HEK293 (cell line): ENCODE measurements at regions not wholly inside any gene's neighbourhood (a gene's known extent, or its start where the extent isn't known, plus 50 kb on each side); places are given as distances from the start of the nearest gene placed in this dataset.

Source experiments
- CTCF ChIA-PET: fragments of 350-600 bp; formaldehyde crosslinking; extraction: SDS; loops from one replicate; lab custom pipeline; 2021; ENCODE audit warnings: antibody characterized with exemption; lab: Yijun Ruan, JAX
- POLR2A ChIA-PET: fragments of 300-600 bp; formaldehyde crosslinking; extraction: SDS; loops from one replicate; lab custom pipeline; 2020; ENCODE audit warnings: antibody characterized with exemption, inconsistent platforms; lab: Yijun Ruan, JAX
- H3K27ac ChIP-seq: fragments of 200-500 bp; sonication (Bioruptor generic); 2 replicates; pipeline ENCODE4 v1.5.1; 2014; ENCODE audit warnings: low read depth, low read length, control low read depth, inconsistent platforms; ENCODE audit errors: extremely low read depth
- H3K36me3 ChIP-seq, 2 experiments: fragments of 200-500 bp in 1 of 2; sonication (Bioruptor generic) in 1 of 2; 1 replicate in 1 of 2; 2 replicates in 1 of 2; pipeline ENCODE4 v1.5.1; 2014 to 2017; ENCODE audit warnings: inconsistent platforms in 2 of 2, low read length in 2 of 2; ENCODE audit not compliant: control insufficient read depth in 2 of 2, insufficient read depth in 1 of 2
- H3K4me1 ChIP-seq: fragments of 200-500 bp; sonication (Bioruptor generic); 2 replicates; pipeline ENCODE4 v1.5.1; 2014; ENCODE audit warnings: mild to moderate bottlenecking, low read length, inconsistent platforms; ENCODE audit not compliant: control insufficient read depth, insufficient read depth
- H3K4me3 ChIP-seq: 2 replicates; pipeline ENCODE4 v1.5.1; 2011; ENCODE audit warnings: low read depth, mild to moderate bottlenecking, control low read depth, low read length, moderate library complexity
- H3K9me3 ChIP-seq: fragments of 200-500 bp; sonication (Bioruptor generic); 2 replicates; pipeline ENCODE4 v1.5.1; 2014; ENCODE audit warnings: low read depth, low read length, inconsistent platforms; ENCODE audit not compliant: control insufficient read depth, insufficient read depth
- GLIS1 ChIP-seq: fragments of 450-650 bp; formaldehyde crosslinking; IDR thresholded peaks from 2 replicates; pipeline ENCODE4 v1.5.1; 2016; ENCODE audit warnings: missing biosample characterization, missing genetic modification characterization
- KLF9 ChIP-seq: fragments of 450-650 bp; formaldehyde crosslinking; IDR thresholded peaks from 2 replicates; pipeline ENCODE4 v1.5.1; 2016; ENCODE audit warnings: missing biosample characterization, missing genetic modification characterization, low read depth
- OVOL3 ChIP-seq: fragments of 450-650 bp; formaldehyde crosslinking; IDR thresholded peaks from 2 replicates; pipeline ENCODE4 v1.5.1; 2016; ENCODE audit warnings: missing biosample characterization, missing genetic modification characterization
- PATZ1 ChIP-seq: fragments of 450-650 bp; formaldehyde crosslinking; IDR thresholded peaks from 2 replicates; pipeline ENCODE4 v1.5.1; 2016; ENCODE audit warnings: missing biosample characterization, missing genetic modification characterization
- PRDM10 ChIP-seq: fragments of 450-650 bp; formaldehyde crosslinking; IDR thresholded peaks from 2 replicates; pipeline ENCODE4 v1.5.1; 2016; ENCODE audit warnings: missing biosample characterization, missing genetic modification characterization
- REST ChIP-seq: fragments of 450-650 bp; formaldehyde crosslinking; IDR thresholded peaks from 2 replicates; pipeline ENCODE4 v1.5.1; 2016; ENCODE audit warnings: missing biosample characterization, missing genetic modification characterization
- ZBTB6 ChIP-seq: fragments of 450-650 bp; formaldehyde crosslinking; IDR thresholded peaks from 2 replicates; pipeline ENCODE4 v1.5.1; 2017; ENCODE audit warnings: missing biosample characterization, missing genetic modification characterization
- ZNF114 ChIP-seq: fragments of 450-650 bp; formaldehyde crosslinking; IDR thresholded peaks from 2 replicates; pipeline ENCODE4 v1.5.0; 2017; ENCODE audit warnings: missing biosample characterization, missing genetic modification characterization
- ZNF138 ChIP-seq: fragments of 450-650 bp; formaldehyde crosslinking; IDR thresholded peaks from 2 replicates; pipeline ENCODE4 v1.5.1; 2016; ENCODE audit warnings: missing biosample characterization, missing genetic modification characterization, borderline replicate concordance
- ZNF19 ChIP-seq: fragments of 450-650 bp; formaldehyde crosslinking; IDR thresholded peaks from 2 replicates; pipeline ENCODE4; 2016; ENCODE audit warnings: missing biosample characterization, missing genetic modification characterization, low read depth
- ZNF274 ChIP-seq, 2 experiments: fragments of 200-500 bp in 1 of 2; fragments of 450-650 bp in 1 of 2; sonication (Bioruptor generic) in 1 of 2; formaldehyde crosslinking in 1 of 2; IDR thresholded peaks; 2 replicates each; pipeline versions ENCODE4 v1.5.1 to v1.6.1; 2014 to 2016; ENCODE audit warnings: borderline replicate concordance in 1 of 2, inconsistent platforms in 1 of 2, low read length in 1 of 2, missing biosample characterization in 1 of 2, missing genetic modification characterization in 1 of 2
- ZNF37A ChIP-seq: fragments of 450-650 bp; IDR thresholded peaks from 2 replicates; pipeline ENCODE4 v1.5.1; 2018; ENCODE audit warnings: missing biosample characterization, missing genetic modification characterization
- ZNF549 ChIP-seq: fragments of 450-650 bp; IDR thresholded peaks from 2 replicates; pipeline ENCODE4 v1.5.1; 2018; ENCODE audit warnings: missing biosample characterization, missing genetic modification characterization, mild to moderate bottlenecking, inconsistent platforms, moderate library complexity
- ZNF560 ChIP-seq: fragments of 450-650 bp; formaldehyde crosslinking; IDR thresholded peaks from 2 replicates; pipeline ENCODE4 v1.5.1; 2017; ENCODE audit warnings: missing biosample characterization, missing genetic modification characterization, borderline replicate concordance
- ZNF626 ChIP-seq: fragments of 450-650 bp; sonication (Bioruptor Pico); formaldehyde crosslinking; IDR thresholded peaks from 2 replicates; pipeline ENCODE4 v1.5.1; 2018; ENCODE audit warnings: missing biosample characterization, missing genetic modification characterization, inconsistent platforms
- ZNF629 ChIP-seq: fragments of 450-650 bp; formaldehyde crosslinking; IDR thresholded peaks from 2 replicates; pipeline ENCODE4 v1.5.1; 2017; ENCODE audit warnings: missing biosample characterization, missing genetic modification characterization
- ZNF785 ChIP-seq: fragments of 450-650 bp; formaldehyde crosslinking; IDR thresholded peaks from 2 replicates; pipeline ENCODE4 v1.5.1; 2016; ENCODE audit warnings: missing biosample characterization, missing genetic modification characterization
- ZNF830 ChIP-seq: fragments of 450-650 bp; IDR thresholded peaks from 2 replicates; pipeline ENCODE4 v1.5.0; 2018; ENCODE audit warnings: missing biosample characterization, missing genetic modification characterization, low read depth, mild to moderate bottlenecking, moderate library complexity
- TF ChIP-seq, protein P1 (sequence below): fragments of 450-650 bp; formaldehyde crosslinking; IDR thresholded peaks from 2 replicates; pipeline ENCODE4 v1.5.1; 2017; ENCODE audit warnings: missing biosample characterization, missing genetic modification characterization

DNA sequence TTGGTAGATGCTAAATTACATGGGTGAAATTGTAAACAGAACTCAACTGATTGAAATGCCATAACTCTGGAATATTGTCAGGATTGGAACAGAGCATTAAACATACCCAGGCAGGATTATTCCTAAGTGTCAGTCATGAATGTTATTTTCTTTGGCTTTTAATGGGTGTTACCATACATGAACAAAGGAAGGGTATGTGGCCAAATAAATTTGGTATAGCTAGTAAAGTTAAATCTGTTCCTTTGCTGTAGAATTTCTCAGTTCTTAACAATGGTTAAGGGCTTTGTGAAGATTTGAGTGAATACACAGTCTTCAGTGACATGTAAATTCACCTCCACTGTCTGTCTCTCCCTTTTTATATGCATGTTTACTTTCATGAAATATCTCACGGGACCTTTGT, 679.5 kb upstream of the CDH8 start:
- Histone ChIP-seq H3K9me3 (no peaks in the 10 kb centered on the region), H3K4me1 (no peaks in the 10 kb centered on the region), H3K4me3 (no peak overlapping the region), H3K27ac (no peak overlapping the region), H3K36me3 (no peaks in the 10 kb centered on the region)
- no peak for TF ChIP-seq ZNF549 (tag by site-specific recombination)
- TF ChIP-seq REST (tag by site-specific recombination), result no peak
- TF ChIP-seq, protein P1, sequence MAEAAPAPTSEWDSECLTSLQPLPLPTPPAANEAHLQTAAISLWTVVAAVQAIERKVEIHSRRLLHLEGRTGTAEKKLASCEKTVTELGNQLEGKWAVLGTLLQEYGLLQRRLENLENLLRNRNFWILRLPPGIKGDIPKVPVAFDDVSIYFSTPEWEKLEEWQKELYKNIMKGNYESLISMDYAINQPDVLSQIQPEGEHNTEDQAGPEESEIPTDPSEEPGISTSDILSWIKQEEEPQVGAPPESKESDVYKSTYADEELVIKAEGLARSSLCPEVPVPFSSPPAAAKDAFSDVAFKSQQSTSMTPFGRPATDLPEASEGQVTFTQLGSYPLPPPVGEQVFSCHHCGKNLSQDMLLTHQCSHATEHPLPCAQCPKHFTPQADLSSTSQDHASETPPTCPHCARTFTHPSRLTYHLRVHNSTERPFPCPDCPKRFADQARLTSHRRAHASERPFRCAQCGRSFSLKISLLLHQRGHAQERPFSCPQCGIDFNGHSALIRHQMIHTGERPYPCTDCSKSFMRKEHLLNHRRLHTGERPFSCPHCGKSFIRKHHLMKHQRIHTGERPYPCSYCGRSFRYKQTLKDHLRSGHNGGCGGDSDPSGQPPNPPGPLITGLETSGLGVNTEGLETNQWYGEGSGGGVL (tag by site-specific recombination), result no peak
- no peak for TF ChIP-seq ZNF830 (tag by site-specific recombination)
- no peak for TF ChIP-seq GLIS1 (tag by site-specific recombination)
- no peak for TF ChIP-seq ZNF560 (tag by site-specific recombination)
- TF ChIP-seq ZNF138 (tag by site-specific recombination), result no peak
- TF ChIP-seq ZNF274 (IDR thresholded peaks at IDR 0.05; ENCODE audit: low read length), result no peak
- TF ChIP-seq ZNF274 (tag by site-specific recombination; IDR thresholded peaks at IDR 0.05; ENCODE audit: borderline replicate concordance), result no peak
- no peak for TF ChIP-seq KLF9
- no peak for TF ChIP-seq PATZ1 (tag by site-specific recombination)
- TF ChIP-seq ZNF19 (tag by site-specific recombination), result no peak
- TF ChIP-seq ZNF785 (tag by site-specific recombination), result no peak
- no peak for TF ChIP-seq ZNF114
- no peak for TF ChIP-seq OVOL3 (tag by site-specific recombination)
- POLR2A ChIA-PET, result no interaction called here
- CTCF ChIA-PET, result no interaction called here

GRCh38 chr16:62712566-62712965, 676.3 kb upstream of the CDH8 start:
- POLR2A ChIA-PET, result no interaction called here
- CTCF ChIA-PET, result no interaction called here
- H3K9me3 ChIP-seq, result no peaks in the 10 kb centered on the region
- H3K27ac ChIP-seq, result no peak overlapping the region
- no peak overlapping the region for H3K4me3 ChIP-seq
- H3K36me3 ChIP-seq, result no peaks in the 10 kb centered on the region
- no peaks in the 10 kb centered on the region for H3K4me1 ChIP-seq
- no peak for TF ChIP-seq ZNF629 (tag by site-specific recombination)
- TF ChIP-seq ZBTB6 (tag by site-specific recombination), result no peak
- no peak for TF ChIP-seq ZNF626 (tag by site-specific recombination)
- TF ChIP-seq PRDM10 (tag by site-specific recombination), result no peak
- no peak for TF ChIP-seq ZNF37A (tag by site-specific recombination)
- TF ChIP-seq REST (tag by site-specific recombination), result no peak
